ENCODE measurements at regions not wholly inside any gene's neighbourhood (a gene's known extent, or its start where the extent isn't known, plus 50 kb on each side); places are given as distances from the start of the nearest gene placed in this dataset.

GRCh38 chr2:240212425-240213225, 72.2 kb upstream of the OTOS start:
- no peak for TF ChIP-seq CTCF (IDR thresholded peaks at IDR 0.05; ENCODE audit: control insufficient read depth, insufficient read depth, low read depth, low read length, missing control alignments)
- DNase-seq (ENCODE audit: low read depth) = no peak

GRCh38 chr2:240213226-240213475, 72.7 kb upstream of the OTOS start:
- no peak for DNase-seq (ENCODE audit: low read depth)
- TF ChIP-seq CTCF (IDR thresholded peaks at IDR 0.05; ENCODE audit: control insufficient read depth, insufficient read depth, low read depth, low read length, missing control alignments) = no peak
- no peak overlapping the region for H3K4me3 ChIP-seq (ENCODE audit: control insufficient read depth, low read depth, low read length)

More at GRCh38 chr2:240212425-240213225, 72.2 kb upstream of the OTOS start:
- no peak overlapping the region for H3K4me3 ChIP-seq (ENCODE audit: control insufficient read depth, low read depth, low read length)

GRCh38 chr2:240213476-240214421, 73.3 kb upstream of the OTOS start:
- TF ChIP-seq CTCF (IDR thresholded peaks at IDR 0.05; ENCODE audit: control insufficient read depth, insufficient read depth, low read depth, low read length, missing control alignments) = no peak
- H3K4me3 ChIP-seq (ENCODE audit: control insufficient read depth, low read depth, low read length) = no peak overlapping the region
- no peak for DNase-seq (ENCODE audit: low read depth)

- no peak for TF ChIP-seq CTCF (IDR thresholded peaks at IDR 0.05; ENCODE audit: control insufficient read depth, insufficient read depth, low read depth, low read length, missing control alignments)
- no peak overlapping the region for H3K4me3 ChIP-seq (ENCODE audit: control insufficient read depth, low read depth, low read length)
- no peak for DNase-seq (ENCODE audit: low read depth)
These were observed 74.6 kb upstream of the OTOS start for GRCh38 chr2:240214790-240215675.

- DNase-seq (ENCODE audit: low read depth) = no peak
- no peak overlapping the region for H3K4me3 ChIP-seq (ENCODE audit: control insufficient read depth, low read depth, low read length)
- no peak for TF ChIP-seq CTCF (IDR thresholded peaks at IDR 0.05; ENCODE audit: control insufficient read depth, insufficient read depth, low read depth, low read length, missing control alignments)
These were observed 75.2 kb upstream of the OTOS start for GRCh38 chr2:240215676-240216051.

GRCh38 chr2:240216167-240216566, 75.7 kb upstream of the OTOS start:
- no peak for TF ChIP-seq CTCF (IDR thresholded peaks at IDR 0.05; ENCODE audit: control insufficient read depth, insufficient read depth, low read depth, low read length, missing control alignments)
- no peak for DNase-seq (ENCODE audit: low read depth)
- no peak overlapping the region for H3K4me3 ChIP-seq (ENCODE audit: control insufficient read depth, low read depth, low read length)

Data from AG09309 (cell line).